Epithelial cell of esophagus (primary cell): ENCODE measurements at regions not wholly inside any gene's neighbourhood (a gene's known extent, or its start where the extent isn't known, plus 50 kb on each side); places are given as distances from the start of the nearest gene placed in this dataset.

ENCODE experiments used
- DNase-seq: peaks from one replicate; pipeline ENCODE4 v3.0.0; 2010; ENCODE audit warnings: low read depth
- H3K4me3 ChIP-seq: 2 replicates; pipeline ENCODE4 v1.5.1; 2011; ENCODE audit warnings: mild to moderate bottlenecking, low read length, control low read depth
- TF ChIP-seq, protein P1 (sequence below): IDR thresholded peaks from 2 replicates; pipeline ENCODE4 v1.5.1; 2011; ENCODE audit warnings: low read depth, mild to moderate bottlenecking, low read length, control low read depth, inconsistent platforms; ENCODE audit not compliant: insufficient read depth; ENCODE audit errors: missing control alignments

DNA sequence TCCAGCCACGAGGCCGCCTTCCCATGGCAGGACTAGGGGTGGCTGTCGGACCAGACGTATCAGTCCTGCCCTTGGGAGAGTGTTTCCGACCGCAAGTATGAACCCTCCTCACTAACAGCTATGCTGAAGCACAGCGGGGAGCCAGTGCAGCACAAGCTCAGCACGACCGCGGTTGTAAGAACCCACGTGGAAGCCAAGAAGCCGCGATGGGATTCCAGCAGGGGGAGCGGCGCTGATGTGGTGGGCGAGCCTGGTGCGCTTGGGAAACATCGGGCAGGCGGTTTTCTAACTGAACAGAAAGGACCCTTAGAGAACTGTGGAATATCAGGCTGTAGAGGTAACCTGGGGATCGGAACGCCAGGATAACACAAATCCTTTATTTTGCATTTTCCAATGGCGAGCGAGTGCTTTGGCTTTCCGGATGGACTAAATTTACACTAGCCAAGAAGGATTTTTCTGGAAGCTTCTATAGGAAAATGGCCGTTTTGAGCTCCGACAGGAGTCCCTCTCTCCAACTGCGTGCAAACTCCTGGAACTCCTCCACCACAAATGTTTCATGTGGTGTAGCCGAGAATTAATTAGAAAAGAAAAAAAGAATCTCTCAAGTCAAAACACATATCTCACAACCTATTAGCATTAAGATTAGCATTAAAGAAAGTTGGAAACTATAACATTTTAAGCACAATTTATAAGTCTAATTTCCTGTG is 132.0 kb upstream of the MYCN start:
- TF ChIP-seq, protein P1, sequence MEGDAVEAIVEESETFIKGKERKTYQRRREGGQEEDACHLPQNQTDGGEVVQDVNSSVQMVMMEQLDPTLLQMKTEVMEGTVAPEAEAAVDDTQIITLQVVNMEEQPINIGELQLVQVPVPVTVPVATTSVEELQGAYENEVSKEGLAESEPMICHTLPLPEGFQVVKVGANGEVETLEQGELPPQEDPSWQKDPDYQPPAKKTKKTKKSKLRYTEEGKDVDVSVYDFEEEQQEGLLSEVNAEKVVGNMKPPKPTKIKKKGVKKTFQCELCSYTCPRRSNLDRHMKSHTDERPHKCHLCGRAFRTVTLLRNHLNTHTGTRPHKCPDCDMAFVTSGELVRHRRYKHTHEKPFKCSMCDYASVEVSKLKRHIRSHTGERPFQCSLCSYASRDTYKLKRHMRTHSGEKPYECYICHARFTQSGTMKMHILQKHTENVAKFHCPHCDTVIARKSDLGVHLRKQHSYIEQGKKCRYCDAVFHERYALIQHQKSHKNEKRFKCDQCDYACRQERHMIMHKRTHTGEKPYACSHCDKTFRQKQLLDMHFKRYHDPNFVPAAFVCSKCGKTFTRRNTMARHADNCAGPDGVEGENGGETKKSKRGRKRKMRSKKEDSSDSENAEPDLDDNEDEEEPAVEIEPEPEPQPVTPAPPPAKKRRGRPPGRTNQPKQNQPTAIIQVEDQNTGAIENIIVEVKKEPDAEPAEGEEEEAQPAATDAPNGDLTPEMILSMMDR: no peak
- H3K4me3 ChIP-seq: no peak overlapping the region
- DNase-seq: no peak

DNA sequence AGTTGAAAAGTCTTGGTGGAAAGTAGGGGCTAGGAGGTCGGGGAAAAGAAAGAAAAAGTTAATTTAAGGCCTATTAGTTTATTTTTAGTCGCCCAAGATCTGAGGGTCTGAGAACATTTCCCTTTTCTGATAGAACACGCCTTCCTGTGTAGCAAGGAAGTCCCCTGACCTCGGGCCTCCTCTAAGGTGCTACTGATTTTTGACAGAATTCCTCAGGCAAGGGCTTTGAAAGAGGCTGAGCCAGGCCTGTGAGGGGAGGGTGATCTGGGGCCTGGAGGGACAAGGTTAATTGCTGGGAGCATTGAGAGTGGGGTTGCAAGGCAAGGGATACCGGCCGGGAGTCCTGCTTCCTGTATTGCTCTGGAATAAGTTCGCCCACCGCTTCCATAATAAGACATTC is 131.4 kb upstream of the MYCN start:
- TF ChIP-seq, protein P1: no peak
- DNase-seq: no peak
- H3K4me3 ChIP-seq: no peak overlapping the region

DNA sequence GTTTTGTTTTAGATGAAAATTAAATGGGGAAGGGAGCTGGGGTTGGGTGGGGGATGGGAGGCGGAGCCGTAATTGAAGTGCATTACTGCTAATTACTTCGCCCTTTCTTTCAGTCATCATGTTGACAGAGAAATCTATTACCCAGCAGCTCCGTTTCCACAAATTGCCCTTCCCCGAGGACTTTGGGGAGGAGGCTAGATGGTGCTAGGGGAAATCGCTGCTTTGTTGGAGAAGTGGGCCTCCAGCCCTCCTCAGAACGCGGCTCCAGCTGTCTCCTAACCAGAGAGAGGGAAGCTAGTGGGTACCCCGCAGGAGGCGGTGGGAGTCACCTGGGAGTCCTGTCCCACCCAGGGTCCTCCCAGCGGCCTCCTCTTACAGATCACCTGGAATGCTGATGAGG is 130.9 kb upstream of the MYCN start:
- H3K4me3 ChIP-seq: no peak overlapping the region
- no peak for DNase-seq
- TF ChIP-seq, protein P1: no peak

DNA sequence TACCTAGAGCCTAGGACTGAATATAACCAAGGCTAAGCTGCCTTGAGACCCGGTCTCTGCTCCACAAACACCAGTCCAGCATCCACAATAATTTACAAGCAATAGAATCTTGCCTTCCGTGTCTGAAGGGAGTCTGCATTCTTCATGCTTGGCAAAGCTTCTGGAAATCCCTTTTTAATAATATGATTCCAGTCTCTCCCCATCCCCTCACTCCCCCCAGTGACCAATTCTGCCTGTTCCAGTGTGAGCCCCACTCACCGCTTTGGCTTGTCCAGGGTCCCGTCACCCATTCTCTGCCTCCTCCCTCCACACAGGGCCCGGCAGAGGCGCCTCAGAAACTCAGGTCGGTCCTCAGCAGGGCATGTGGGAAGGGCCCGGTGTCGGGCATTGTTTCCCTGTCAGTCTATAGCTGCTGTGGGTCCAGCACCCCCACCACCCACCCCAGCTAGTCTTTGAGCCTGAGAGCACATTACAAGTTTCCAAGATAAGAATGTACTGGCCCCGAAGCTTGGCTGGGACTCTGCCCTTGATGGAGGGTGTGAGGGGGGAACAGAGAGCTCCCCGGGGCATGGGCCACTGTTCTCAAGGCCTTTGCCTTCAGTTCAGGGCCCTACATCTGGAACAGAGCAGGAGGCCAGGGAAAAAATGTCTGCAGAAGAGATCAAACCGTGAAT is 129.7 kb upstream of the MYCN start:
- TF ChIP-seq, protein P1: no peak
- no peak for DNase-seq
- H3K4me3 ChIP-seq: no peak overlapping the region

DNA sequence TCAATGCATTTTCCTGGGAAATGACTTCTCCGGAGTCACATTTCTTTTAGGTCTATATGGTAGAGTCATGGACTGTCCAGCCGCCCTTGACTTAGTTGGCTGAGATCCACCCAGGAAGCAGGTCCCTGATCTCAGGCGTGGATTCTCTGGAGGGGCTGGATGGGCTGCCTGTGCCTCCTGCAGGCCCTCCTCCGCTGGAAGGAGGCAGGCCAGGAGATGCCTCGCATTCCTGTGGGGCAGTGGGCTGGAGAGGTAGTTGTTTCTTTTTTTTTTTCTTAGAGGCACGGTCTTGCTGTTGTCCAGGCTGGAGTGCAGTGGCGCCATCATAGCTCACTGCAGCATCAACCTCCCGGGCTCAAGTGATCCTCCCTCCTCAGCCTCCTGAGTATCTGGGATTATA is 129.0 kb upstream of the MYCN start:
- TF ChIP-seq, protein P1: no peak
- H3K4me3 ChIP-seq: no peak overlapping the region
- DNase-seq: no peak

DNA sequence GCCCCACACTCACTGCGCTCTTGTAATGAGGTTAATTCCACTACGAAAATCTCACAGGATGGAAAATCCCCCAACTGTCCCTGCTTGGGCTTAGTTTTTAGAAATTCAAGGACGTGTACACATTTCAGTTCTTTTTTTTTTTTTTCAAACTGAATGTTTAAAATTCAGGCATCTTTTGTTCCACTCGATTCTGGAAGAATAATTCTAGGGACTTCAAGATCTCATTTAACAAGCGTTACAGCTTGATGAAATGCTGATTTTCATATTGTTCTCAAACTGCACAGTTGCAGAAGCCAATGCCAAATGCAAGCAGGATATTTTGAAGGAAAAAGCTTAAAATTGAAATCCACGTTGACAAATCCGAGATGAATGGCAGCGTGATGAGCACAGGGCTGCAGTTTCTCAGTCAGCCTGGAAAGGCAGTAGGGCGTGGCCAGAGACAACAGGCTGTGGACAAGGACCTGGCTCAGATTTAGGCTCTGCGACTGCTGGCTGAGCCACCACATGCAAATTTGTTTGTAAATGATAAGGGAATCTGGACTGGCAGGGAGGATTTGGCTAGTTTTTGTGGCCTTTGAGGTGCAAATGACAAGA is 128.1 kb upstream of the MYCN start:
- TF ChIP-seq, protein P1: no peak
- H3K4me3 ChIP-seq: no peak overlapping the region
- no peak for DNase-seq
